ENCODE measurements at regions not wholly inside any gene's neighbourhood (a gene's known extent, or its start where the extent isn't known, plus 50 kb on each side); places are given as distances from the start of the nearest gene placed in this dataset.

GRCh38 chr10:33070101-33070500, 112.1 kb upstream of the ITGB1 start:
- no peak overlapping the region for H3K9ac ChIP-seq (ENCODE audit: insufficient read depth in 1 of 2, low read length in 2 of 2)
- DNase-seq (no peak), ATAC-seq (ENCODE audit: insufficient read depth, low FRiP score) (no peak)
- H3K27me3 ChIP-seq (ENCODE audit: control insufficient read depth in 3 of 3, insufficient read depth in 3 of 3, low read length in 2 of 3): no peaks in the 10 kb centered on the region
- 92 to 93% methylated on average over 6 of the region's 6 CpGs for WGBS, 2 donors
- no peak overlapping the region for H3K4me3 ChIP-seq
- peaks cover 0 to 2% (median 0%) of the 10 kb centered on the region in 4 donors for H3K9me3 ChIP-seq (ENCODE audit: control insufficient read depth in 4 of 4, insufficient read depth in 3 of 4, low read length in 3 of 4)
- H3K36me3 ChIP-seq (ENCODE audit: control insufficient read depth in 4 of 4, insufficient read depth in 4 of 4, low read length in 4 of 4): no peaks in the 10 kb centered on the region
- TF ChIP-seq CTCF (IDR thresholded peaks at IDR 0.05; ENCODE audit: control extremely low read depth, extremely low read depth): no peak
- H3K4me1 ChIP-seq (ENCODE audit: control insufficient read depth in 5 of 5, insufficient read depth in 5 of 5, low read length in 5 of 5): peaks cover 0 to 3% (median 0%) of the 10 kb centered on the region in 5 donors
- H3K27ac ChIP-seq (ENCODE audit: low read depth in 1 of 2, low read length in 1 of 2): no peak overlapping the region

- no peaks in the 10 kb centered on the region for H3K36me3 ChIP-seq (ENCODE audit: control insufficient read depth in 4 of 4, insufficient read depth in 4 of 4, low read length in 4 of 4)
- H3K4me1 ChIP-seq (ENCODE audit: control insufficient read depth in 5 of 5, insufficient read depth in 5 of 5, low read length in 5 of 5): no peaks in the 10 kb centered on the region
- ATAC-seq (ENCODE audit: insufficient read depth, low FRiP score) (no peak), DNase-seq (no peak)
- H3K9ac ChIP-seq (ENCODE audit: insufficient read depth in 1 of 2, low read length in 2 of 2): no peak overlapping the region
- H3K27ac ChIP-seq (ENCODE audit: low read depth in 1 of 2, low read length in 1 of 2): no peak overlapping the region
- H3K27me3 ChIP-seq (ENCODE audit: control insufficient read depth in 3 of 3, insufficient read depth in 3 of 3, low read length in 2 of 3): no peaks in the 10 kb centered on the region
- peaks cover 0 to 2% (median 0%) of the 10 kb centered on the region in 4 donors for H3K9me3 ChIP-seq (ENCODE audit: control insufficient read depth in 4 of 4, insufficient read depth in 3 of 4, low read length in 3 of 4)
- 66 to 84% methylated on average over 2 of the region's 2 CpGs for WGBS, 2 donors
- H3K4me3 ChIP-seq: no peak overlapping the region
- no peak for TF ChIP-seq CTCF (IDR thresholded peaks at IDR 0.05; ENCODE audit: control extremely low read depth, extremely low read depth)
Observed at GRCh38 chr10:33067917-33068316, 109.9 kb upstream of the ITGB1 start.

- ATAC-seq (ENCODE audit: insufficient read depth, low FRiP score) (no peak), DNase-seq (no peak)
- H3K4me1 ChIP-seq (ENCODE audit: control insufficient read depth in 5 of 5, insufficient read depth in 5 of 5, low read length in 5 of 5): no peaks in the 10 kb centered on the region
- H3K27ac ChIP-seq (ENCODE audit: low read depth in 1 of 2, low read length in 1 of 2): no peak overlapping the region
- 72 to 80% methylated on average over 2 of the region's 2 CpGs for WGBS, 2 donors
- H3K4me3 ChIP-seq: no peak overlapping the region
- peaks cover 0 to 2% (median 0%) of the 10 kb centered on the region in 4 donors for H3K9me3 ChIP-seq (ENCODE audit: control insufficient read depth in 4 of 4, insufficient read depth in 3 of 4, low read length in 3 of 4)
- no peak for TF ChIP-seq CTCF (IDR thresholded peaks at IDR 0.05; ENCODE audit: control extremely low read depth, extremely low read depth)
- H3K36me3 ChIP-seq (ENCODE audit: control insufficient read depth in 4 of 4, insufficient read depth in 4 of 4, low read length in 4 of 4): no peaks in the 10 kb centered on the region
- no peaks in the 10 kb centered on the region for H3K27me3 ChIP-seq (ENCODE audit: control insufficient read depth in 3 of 3, insufficient read depth in 3 of 3, low read length in 2 of 3)
- H3K9ac ChIP-seq (ENCODE audit: insufficient read depth in 1 of 2, low read length in 2 of 2): no peak overlapping the region
Observed at GRCh38 chr10:33067481-33067880, 109.5 kb upstream of the ITGB1 start.

- no peak for DNase-seq
- TF ChIP-seq CTCF (IDR thresholded peaks at IDR 0.05; ENCODE audit: control extremely low read depth, extremely low read depth): no peak
- no peak overlapping the region for H3K27ac ChIP-seq (ENCODE audit: low read depth in 1 of 2, low read length in 1 of 2)
- H3K9me3 ChIP-seq (ENCODE audit: control insufficient read depth in 4 of 4, insufficient read depth in 3 of 4, low read length in 3 of 4): peaks cover 0 to 2% (median 0%) of the 10 kb centered on the region in 4 donors
- 75% methylated on average over 9 of the region's 9 CpGs for WGBS, 2 donors
- H3K4me3 ChIP-seq: no peak overlapping the region
- no peaks in the 10 kb centered on the region for H3K4me1 ChIP-seq (ENCODE audit: control insufficient read depth in 5 of 5, insufficient read depth in 5 of 5, low read length in 5 of 5)
- no peak overlapping the region for H3K9ac ChIP-seq (ENCODE audit: insufficient read depth in 1 of 2, low read length in 2 of 2)
- no peaks in the 10 kb centered on the region for H3K36me3 ChIP-seq (ENCODE audit: control insufficient read depth in 4 of 4, insufficient read depth in 4 of 4, low read length in 4 of 4)
- H3K27me3 ChIP-seq (ENCODE audit: control insufficient read depth in 3 of 3, insufficient read depth in 3 of 3, low read length in 2 of 3): no peaks in the 10 kb centered on the region
- ATAC-seq (ENCODE audit: insufficient read depth, low FRiP score): no peak
Observed at GRCh38 chr10:33066558-33067236, 108.7 kb upstream of the ITGB1 start.
